Epithelial cell of proximal tubule (primary cell): ENCODE measurements at regions not wholly inside any gene's neighbourhood (a gene's known extent, or its start where the extent isn't known, plus 50 kb on each side); places are given as distances from the start of the nearest gene placed in this dataset.

ENCODE experiments used
- DNase-seq: peaks from one replicate; pipeline ENCODE4 v3.0.0-alpha.2; 2011; ENCODE audit warnings: low read depth
- H3K4me3 ChIP-seq: 2 replicates; pipeline ENCODE4 v1.5.1; 2011; ENCODE audit warnings: low read depth, mild to moderate bottlenecking, low read length
- CTCF ChIP-seq: conservative IDR thresholded peaks from 2 replicates; pipeline ENCODE4 v1.5.1; 2012; ENCODE audit warnings: low read depth, mild to moderate bottlenecking, low read length

- no peak overlapping the region for H3K4me3 ChIP-seq
- no peak for TF ChIP-seq CTCF
Observed at GRCh38 chr4:128697323-128697722, 112.2 kb upstream of the JADE1 start.

GRCh38 chr4:128690011-128690410 is 119.5 kb upstream of the JADE1 start:
- H3K4me3 ChIP-seq: no peak overlapping the region
- TF ChIP-seq CTCF: no peak
- DNase-seq: no peak

More at GRCh38 chr4:128697323-128697722, 112.2 kb upstream of the JADE1 start:
- DNase-seq: no peak

- H3K4me3 ChIP-seq: no peak overlapping the region
- TF ChIP-seq CTCF: no peak
- DNase-seq: no peak
Observed at GRCh38 chr4:128688846-128689437, 120.6 kb upstream of the JADE1 start.

- no peak for DNase-seq
- no peak overlapping the region for H3K4me3 ChIP-seq
- no peak for TF ChIP-seq CTCF
Observed at GRCh38 chr4:128688033-128688721, 121.3 kb upstream of the JADE1 start.

GRCh38 chr4:128686810-128687209 is 122.7 kb upstream of the JADE1 start:
- no peak for DNase-seq
- no peak overlapping the region for H3K4me3 ChIP-seq
- no peak for TF ChIP-seq CTCF

- TF ChIP-seq CTCF: no peak
- no peak overlapping the region for H3K4me3 ChIP-seq
- no peak for DNase-seq
Observed at GRCh38 chr4:128686032-128686465, 123.5 kb upstream of the JADE1 start.

GRCh38 chr4:128684016-128684415 is 125.5 kb upstream of the JADE1 start:
- no peak for DNase-seq
- H3K4me3 ChIP-seq: no peak overlapping the region
- no peak for TF ChIP-seq CTCF
